Eye (tissue), 1 donor: ENCODE measurements at regions not wholly inside any gene's neighbourhood (a gene's known extent, or its start where the extent isn't known, plus 50 kb on each side); places are given as distances from the start of the nearest gene placed in this dataset.
"Not testable (repeated sequence)": the region's sequence is repeated elsewhere in the genome, so short reads cannot be mapped to it uniquely, and the experiment has no call there.

Source experiments
- DNase-seq: peaks from one replicate; pipeline ENCODE4 v3.0.0-alpha.2; 2015

DNA sequence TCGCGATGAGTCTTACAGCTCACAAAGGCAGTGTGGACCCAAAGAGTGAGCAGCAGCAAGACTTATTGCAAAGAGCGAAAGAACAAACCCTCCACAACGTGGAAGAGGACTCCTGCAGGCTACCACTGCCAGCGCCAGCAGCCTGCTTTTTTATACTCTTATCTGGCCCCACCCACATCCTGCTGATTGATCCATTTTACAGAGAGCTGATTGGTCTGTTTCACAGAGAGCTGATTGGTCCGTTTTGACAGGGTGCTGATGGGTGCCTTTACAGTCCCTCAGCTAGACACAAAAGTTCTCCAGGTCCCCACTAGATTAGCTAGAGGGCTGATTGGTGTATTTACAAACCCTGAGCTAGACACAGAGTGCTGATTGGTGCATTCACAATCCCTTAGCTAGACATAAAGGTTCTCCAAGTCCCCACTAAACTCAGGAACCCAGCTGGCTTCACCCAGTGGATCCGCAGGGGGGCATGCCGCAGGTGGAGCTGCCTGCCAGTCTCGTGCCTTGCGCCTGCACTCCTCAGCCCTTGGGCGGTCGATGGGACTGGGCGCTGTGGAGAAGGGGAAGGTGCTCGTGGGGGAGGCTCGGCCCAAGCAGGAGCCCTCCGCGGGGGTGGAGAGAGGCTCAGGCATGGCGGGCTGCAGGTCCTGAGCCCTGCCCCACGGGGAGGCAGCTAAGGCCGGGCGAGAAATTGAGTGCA, 75.7 kb downstream of the QDPR start:
- not testable (repeated sequence) for DNase-seq

DNA sequence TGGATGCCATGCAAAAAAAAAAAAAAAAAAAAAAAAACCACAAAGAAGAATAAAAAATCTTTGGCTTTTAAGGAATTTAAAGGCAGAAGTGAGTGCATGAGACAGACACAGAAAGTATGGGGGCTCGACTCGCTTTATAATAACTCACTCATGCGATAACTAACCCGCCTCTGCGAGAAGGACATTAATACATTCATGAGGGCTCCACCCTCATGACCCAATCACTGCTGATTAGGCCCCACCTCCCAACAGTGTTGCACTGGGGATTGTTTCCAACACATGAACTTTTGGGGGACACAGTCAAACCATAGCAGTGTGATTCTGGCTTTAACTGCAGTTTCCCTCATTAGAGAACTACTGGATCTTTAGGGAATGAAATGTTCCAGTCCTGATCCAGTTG, 78.1 kb downstream of the QDPR start:
- DNase-seq: no peak

DNA sequence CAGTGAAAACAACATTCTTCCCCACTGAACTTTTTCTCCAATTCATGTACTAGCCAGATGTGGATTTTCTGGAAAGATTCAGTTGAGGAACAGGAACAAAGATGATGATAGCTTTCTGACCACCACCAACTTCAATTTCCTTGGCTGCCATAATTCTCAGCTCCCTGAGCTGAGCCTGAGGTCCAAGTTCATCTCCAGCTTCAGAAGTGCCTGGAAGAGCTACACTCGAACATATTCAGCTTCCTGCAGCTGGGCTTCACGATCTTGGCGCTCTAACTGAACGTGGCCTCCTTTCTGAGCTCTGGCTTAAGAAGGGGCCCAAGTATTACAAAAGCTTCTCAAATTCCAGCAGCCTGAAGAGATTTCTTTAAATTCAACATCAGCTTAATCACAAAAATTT, 83.9 kb downstream of the QDPR start:
- DNase-seq: no peak

DNA sequence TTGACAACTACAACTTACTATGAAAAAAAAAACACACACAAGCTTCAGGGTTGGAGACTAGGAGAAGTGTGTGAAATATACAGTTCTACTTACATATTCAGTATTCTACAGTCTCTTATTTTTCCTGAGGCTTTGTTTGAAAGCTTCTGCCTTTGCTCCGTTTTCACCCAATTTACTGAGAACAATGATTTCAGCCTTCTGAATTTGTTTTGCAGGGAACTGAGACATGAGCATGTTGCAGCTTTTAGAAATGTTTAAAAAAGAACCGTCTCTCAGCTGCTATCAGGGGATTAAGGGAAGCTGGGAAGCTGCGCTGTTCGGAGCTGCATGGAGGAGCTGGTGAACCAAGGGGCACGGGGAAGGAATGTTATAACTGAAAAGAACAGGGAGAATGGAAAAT, 85.7 kb downstream of the QDPR start:
- peak; percentile 24 for DNase-seq

DNA sequence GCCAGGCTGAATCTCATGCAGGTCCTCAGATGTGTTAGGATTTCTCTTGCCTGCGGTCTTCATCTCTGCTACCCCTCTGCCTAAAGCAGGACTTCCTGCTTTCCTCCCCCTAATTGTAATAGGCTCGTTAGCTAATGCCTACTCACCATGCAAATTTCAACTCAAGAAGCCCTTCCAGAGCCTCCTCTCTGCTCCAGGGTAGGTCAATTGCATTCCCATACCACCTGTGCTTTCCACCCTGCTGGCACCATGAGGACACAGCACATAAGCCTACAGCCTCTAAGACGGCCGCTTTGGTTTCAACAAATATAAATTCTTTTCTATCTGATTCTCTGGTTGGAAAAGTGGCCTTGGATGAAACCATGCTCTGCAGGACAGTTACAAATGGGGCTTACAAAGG, 93.9 kb downstream of the QDPR start:
- DNase-seq: no peak

DNA sequence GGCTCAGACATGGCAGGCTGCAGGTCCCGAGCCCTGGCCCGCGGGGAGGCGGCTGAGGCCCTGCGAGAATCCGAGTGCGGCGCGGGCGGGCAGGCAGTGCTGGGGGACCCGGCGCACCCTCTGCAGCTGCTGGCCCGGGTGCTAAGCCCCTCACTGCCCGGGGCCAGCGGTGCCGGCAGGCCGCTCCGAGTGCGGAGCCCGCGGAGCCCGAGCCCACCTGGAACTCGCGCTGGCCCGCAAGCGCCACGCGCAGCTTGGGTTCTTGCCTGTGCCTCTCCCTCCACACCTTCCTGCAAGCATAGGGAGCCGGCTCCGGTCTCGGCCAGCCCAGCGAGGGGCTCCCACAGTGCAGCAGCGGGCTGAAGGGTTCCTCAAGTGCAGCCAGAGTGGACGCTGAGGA, 97.5 kb downstream of the QDPR start:
- DNase-seq: no peak

DNA sequence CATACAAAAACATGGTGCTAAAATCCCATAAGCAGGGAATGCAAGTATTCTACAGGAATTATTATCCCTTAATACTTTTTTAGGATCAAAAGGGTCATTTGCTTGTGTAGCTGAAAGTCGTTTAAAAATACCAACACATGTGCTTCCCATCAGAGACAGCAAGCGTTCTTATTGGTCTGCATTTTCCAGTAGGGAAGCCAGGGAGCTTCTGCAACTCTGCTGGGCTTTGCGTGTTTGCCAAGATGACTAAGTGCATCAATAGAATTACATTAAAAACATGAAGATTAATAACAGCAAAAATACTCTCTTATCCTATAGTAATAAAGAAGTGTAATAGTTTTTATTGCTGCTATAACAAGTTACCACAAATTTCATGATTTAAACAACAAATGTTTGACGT, 111.2 kb downstream of the QDPR start:
- no peak for DNase-seq

DNA sequence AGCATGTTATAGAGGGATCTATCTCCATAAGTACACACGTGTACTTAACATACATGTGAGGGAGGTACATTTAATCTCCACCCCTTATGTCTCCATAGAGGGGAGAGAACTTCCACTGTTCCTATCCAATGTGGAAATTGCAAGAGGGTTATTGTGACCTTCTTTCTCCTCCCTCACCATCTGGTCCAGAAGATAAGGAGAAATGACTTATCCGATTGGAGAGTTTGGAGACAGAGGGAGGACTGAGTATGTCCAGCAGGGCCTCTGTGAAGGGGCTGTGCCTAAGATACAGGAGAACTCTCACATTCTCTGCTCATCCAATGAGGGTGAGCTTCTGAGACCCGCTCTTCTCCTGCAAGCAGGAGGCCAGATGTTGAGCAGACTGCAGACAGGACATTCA, 113.1 kb downstream of the QDPR start:
- no peak for DNase-seq

DNA sequence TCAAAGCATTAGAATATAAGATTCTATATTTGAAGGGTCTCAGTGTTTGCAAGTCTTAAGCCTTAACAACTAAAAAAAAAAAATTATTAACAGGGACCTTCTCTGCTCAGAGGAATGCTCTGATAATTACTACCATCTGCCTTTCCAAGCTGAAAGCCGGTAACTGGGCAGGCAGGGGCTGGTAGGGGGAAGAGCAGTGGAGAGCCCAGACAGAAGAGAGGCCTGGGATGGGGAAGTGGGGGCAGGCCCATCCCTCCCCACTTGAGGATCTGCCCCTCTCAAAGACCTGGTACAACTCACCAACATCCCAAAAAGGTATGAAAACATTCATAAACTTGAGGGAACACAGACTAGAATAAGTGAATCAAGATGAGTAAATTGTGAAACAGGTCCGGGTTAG, 113.9 kb downstream of the QDPR start:
- no peak for DNase-seq

DNA sequence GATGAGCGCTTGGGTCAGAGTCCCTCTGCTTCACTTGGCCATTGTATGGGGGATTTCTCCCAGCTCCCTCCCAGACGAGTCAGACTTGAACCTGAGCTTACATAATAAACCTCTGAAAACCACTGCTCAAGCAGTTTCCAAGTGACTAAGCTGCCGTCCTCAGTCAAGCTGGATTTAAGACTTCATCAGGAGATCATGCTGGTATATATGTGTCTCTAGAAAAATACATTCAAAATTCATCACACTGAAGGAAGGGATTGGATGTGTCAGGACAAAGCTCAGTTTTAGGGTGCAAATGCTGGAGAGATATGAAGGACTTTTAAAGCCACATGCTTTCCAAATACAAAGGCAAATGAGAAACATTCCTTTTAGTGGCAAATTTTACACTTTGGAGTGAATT, 114.3 kb downstream of the QDPR start:
- no peak for DNase-seq

DNA sequence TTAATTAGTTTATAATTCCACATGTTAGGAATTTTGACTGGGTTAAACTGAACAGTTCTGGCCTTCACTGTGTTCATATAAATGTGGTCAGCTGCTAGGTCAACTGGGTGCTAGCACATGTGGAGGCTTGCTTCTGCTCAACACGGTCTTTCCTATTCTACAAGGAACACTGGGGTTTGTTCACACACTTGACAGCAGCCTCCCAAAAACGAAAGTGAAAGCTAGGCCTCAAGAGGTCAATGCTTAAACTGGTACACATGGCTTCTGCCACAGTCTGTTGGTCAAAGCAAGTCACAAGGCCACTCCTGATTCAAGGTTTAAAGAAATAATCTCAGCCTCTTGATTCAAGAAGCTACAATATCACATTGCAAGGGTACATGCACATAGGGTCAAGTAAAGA, 126.5 kb downstream of the QDPR start:
- no peak for DNase-seq

DNA sequence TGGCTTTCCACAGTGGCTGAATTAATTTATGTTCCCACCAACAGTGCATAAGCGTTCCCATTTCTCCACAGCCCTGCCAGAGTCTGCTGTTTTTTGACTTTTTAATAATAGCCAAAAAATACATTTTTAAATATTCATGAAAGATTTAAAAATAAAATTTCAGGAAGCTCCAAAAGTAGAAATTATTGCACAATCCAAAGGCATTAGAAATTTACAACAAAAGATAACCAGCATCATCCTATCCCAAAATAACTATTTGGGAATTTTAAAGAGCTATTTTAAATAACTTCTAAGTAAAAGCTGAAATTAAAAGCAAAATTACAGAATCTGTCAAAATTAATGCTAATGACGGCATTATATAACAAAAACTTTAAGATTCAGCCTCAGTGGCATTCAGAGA, 131.5 kb downstream of the QDPR start:
- no peak for DNase-seq

DNA sequence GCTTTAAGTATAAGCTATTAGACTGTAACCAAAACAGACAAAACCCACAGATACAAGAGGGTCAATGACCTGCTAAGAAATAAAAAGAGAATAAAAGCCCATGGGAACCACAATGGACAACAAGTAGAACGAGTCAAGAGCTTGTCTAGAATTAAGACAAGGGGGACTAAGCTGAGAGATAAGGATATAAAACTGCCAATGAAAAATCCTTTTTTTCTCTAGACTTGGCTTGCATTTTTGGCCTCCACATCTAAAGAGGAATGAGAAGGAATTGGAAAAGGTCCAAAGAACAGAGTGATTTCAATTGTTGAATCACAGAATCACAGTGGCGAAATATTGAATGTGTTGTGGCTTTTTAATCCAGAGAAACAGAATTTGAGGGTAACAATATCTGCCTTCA, 135.7 kb downstream of the QDPR start:
- DNase-seq: peak; percentile 55

DNA sequence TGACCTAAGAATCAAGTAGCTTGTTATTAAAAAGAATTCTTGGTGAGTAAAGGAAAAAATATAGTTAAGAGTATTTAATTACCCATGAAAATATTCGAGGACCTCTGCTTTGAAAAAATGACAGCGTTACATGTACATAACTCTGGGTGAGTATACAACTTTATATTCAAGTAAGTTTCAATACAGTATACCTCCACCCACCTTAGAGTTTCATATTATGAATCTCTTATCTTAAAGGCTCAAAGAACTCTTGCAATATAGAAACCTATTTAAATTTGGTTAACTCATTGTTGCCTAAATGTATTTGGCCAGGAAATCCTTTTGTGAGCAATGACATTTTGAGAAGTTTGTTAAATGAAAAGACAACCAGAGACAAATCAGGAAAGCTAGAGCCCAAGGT, 138.2 kb downstream of the QDPR start:
- DNase-seq: no peak

DNA sequence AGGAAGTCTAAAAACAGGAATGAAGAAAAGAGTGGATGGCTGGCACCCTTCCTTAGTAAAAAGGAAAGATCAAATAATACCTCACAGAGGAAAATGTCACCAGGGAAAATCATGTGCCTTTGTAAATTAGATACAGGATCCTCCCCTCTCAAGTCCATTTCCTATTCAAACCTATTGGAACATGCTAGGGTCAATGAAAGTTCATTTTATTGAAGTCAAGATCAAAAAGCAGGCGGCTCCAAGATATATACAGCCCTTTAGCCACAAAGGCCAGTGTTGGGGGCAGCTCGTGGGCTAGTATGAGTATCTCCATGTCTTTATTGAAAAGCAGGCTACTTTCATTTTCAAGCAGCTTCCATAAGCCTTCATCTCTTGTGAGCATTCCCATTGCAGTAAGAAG, 141.1 kb downstream of the QDPR start:
- DNase-seq: no peak

DNA sequence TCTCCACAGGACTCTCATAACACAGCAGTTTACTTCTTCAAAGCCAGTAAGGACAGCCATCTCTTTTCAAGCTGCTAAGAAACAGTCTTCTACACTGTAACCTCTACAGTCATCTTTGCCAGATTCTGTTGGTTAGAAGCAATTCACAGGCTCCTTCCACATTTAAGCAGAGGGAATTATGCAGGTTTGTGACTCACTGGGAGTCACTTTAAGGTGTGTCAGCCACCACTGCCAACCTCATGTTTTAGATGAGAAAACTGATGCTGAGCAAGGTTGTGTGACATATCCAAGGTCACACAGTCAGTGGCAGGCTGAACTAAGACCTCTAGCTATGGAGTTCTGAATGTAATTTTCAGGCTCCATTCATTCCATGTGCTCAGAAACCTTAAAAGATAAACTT, 143.5 kb downstream of the QDPR start:
- DNase-seq: no peak

DNA sequence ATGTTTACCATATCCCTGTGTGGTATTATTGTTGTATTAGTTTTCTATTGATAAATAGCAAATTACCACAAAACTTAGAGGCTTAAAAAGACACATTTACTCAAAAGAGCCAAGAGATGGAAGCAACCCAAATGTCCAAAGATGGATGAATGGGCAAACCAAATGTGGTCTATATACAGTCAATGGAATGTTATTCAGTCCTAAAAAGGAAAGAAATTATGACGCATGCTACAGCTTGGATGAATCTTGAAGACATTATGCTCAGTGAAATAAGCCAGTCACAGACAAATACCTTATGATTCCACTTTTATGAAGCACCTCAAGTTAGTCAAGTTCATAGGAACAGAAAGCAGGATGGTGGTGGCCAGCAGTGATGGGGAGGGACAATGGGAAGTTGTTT, 144.7 kb downstream of the QDPR start:
- DNase-seq: no peak

DNA sequence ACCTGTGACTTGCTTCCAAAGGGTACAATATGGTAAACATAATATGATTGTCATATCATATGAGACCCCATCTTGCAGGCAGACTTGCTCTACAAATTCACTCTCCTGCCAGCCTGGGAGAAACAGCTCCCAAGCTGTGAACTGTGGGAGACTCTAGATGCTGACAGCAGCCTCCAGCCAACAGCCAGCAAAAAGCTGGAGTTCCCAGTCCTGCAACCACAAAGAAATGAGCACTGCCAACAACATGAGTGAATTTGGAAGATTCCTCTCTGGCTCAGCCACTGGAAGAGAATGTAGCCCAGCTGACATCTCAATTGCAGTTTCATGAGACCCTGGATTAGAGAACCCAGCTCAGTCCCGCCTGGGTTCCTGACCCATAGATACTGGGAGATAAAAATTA, 145.4 kb downstream of the QDPR start:
- no peak for DNase-seq

DNA sequence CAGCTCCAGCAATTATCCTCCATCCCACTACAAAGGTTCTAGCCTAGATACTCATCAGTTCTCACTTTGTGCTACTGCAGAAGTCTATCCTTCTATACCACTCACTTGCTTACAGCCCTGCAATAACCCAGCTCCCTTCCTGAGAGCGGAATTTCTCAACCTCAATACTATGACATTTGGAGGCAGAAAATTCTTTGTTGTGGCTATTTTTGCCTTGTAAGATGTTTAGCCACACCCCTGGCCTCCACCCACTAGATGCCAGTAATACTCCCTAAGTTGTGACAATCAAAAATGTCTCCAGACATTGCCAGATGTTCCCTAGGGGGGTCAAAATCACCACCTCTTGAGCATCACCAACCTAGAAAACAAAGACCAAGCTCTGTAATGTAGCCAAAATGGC, 149.5 kb downstream of the QDPR start:
- no peak for DNase-seq

DNA sequence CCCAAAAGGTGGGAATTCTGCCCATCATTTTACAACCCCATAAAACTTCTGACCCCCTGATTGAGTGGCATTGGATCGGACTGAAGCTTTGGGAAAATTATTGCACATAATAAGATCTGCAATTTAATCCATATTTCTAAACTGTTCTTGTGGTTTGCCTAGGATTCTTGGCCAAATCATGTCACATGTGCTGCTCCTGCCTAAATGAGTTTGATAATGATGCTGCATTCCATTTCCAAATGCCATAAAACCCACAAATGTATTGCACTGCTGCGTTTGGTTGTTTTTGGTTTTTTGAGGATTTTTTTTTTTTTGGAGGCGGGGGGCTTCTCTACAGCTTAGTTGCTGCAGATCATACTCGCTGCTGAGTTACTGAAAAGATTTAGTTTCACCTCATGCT, 153.6 kb downstream of the QDPR start:
- no peak for DNase-seq

DNA sequence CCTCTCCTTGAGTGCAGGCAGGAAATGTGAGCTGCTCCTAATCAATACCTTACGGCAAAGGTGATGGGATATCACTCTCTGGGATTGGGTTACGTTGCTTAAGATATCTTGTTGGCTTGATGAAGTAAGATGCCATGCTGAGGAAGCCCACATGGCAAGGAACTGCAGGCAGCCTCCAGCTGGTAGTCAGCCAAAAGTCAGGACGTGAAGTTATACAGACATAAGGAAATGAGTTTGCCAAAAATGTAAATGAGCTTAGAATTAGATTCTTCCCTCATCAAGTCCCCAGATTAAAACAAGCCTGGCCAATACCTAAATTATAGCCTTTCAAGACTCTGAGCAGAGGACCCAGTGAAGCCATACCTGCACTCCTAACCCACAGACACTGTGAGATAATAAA, 155.0 kb downstream of the QDPR start:
- no peak for DNase-seq

DNA sequence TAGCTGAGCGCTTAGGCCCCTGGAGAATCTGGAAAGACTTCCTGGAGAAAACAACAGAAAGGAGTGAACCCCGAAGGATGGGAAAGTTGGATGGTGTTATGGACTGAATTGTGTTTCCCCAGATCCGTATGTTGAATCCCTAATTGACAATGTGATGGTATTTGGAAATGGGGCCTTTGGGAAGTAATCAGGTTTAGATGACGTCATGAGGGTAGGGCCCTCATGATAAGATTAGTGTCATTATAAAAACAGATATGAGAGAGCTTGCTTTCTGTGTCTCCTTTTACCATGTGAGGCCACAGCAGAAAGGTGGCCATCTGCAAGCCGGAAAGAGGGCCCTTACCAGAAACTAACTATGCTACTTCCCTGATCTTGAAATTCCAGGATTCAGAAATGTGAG, 159.5 kb downstream of the QDPR start:
- no peak for DNase-seq

DNA sequence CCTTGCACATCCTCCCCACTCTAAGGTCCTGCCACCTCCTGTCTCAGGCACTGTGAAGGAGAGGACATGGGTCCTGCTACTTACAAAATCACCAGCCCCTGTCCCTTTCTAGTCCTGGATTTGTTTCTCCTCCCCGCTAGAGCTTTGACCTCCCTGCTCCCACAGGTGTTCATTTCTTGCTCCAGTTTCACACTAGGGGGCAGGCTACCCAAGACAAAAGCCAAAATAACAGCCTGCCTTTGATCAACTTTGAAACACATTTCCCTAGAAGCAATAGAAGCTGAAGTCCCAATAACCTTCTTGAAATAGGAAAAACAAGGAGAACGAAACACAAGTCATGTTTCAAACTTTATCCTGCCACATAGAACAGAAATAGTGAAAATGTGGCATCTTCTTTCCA, 164.4 kb downstream of the QDPR start:
- peak; percentile 25 for DNase-seq

DNA sequence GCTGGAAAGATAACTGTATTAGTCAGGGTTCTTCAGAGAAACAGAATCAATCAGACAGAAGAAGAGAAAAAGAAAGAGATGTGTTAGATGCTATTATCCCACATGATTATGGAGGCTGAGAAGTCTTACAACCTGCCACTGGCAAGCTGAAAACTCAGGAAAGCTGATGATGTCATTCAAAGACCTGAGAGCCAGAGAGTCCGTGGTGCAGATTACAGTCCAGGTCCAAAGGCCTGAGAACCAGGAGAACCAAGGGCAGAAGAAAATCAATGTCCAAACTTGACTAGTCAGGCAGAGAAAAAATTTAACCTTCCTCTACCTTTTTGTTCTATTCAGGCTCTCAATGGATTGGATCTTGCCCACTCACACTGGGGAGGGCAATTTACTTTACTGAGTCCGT, 172.5 kb downstream of the QDPR start:
- no peak for DNase-seq

DNA sequence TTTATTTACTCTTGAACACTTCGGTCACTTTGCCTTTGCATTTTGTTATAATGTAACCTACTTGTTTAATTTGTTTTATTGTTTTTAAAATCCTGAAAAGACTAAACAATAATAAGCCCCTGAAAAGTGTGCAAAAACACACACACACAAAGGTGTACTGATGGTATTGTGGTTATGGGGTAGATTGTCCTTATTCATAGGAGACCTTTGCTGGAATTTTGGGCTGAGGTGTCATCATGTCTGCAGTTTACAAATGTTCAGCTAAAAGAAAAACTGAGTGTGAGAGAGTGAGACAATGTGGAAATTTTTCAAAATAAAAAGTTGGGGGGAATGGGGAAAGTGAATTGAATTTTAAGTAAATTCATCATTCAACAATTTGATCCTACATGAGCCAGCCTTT, 174.9 kb downstream of the QDPR start:
- no peak for DNase-seq

DNA sequence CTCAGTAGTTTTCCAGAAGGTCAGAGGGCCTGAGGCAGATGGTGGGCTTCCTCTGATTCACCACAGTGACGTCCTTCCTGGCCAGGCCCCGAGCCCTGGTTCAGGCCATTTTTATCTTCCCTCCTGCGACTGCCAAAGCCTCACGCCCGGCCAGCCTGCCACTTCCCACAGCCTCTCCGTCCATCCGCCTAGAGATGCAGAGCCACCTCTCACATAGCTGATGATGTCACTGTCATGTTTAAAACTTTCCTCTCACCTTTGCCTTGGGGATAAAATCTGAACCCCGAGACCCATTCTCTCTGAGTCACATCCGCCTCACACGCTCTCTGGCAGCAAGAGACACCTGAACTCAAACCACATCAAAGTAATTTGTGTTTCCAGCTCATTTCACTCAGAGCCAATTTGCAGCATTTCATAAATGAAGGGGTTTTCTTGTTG, 175.3 kb downstream of the QDPR start:
- no peak for DNase-seq
